ENCODE measurements at regions not wholly inside any gene's neighbourhood (a gene's known extent, or its start where the extent isn't known, plus 50 kb on each side); places are given as distances from the start of the nearest gene placed in this dataset.
"Not testable (repeated sequence)": the region's sequence is repeated elsewhere in the genome, so short reads cannot be mapped to it uniquely, and the experiment has no call there.

DNA sequence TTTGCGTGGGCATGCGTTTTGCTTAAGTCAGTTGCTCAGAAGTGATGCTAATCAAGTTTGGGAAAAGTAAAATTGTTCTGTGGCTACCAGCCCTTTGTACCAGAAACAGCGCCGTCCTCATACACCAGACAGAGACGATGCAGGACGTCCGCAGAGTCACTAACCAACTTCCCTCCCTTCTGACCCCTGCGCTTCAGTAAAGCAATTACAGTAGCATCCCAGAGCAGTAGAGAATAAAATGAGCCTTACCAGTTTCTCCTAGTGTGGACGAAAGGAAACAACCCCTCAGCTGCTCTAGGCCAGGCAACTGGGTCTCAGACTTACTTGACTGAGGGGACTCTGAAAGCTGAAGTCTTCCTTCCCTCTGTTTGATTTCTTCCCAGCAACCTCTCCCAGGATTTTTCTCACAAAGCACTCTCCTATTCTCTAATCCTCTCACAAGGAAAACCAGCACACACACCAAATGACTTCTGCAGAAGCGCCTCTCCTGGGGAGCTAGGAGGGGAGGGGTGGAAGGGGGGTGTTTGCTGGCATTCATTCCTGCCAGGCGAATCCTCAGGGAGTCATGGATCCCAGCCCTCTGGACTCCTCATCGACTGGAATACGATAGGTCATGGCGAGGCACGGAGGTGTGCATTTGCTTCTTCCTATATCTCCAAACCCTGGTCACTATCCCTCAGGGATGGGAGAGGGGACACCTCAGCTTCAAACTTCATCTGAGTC, 56.0 kb upstream of the MID1 start:
- no peak for DNase-seq

DNA sequence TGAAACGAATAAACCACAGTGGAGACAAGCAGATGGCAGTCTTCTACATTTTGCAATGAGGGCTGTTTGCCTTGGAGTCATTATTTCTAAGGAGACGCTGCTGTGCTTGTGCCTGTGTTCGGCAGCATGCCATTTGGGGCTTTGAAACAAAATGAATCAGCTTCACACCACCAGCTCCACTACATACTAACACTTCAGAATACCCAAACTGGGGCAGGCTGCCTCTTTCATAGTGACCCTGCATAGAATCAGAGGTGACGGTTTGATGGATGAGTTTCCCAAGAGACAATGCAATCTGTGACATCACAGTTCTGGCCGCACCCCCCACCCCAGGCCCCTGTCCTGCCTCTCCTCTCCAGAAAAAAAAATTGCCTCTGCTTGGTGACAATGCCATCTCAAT, 57.1 kb upstream of the MID1 start:
- DNase-seq = no peak

DNA sequence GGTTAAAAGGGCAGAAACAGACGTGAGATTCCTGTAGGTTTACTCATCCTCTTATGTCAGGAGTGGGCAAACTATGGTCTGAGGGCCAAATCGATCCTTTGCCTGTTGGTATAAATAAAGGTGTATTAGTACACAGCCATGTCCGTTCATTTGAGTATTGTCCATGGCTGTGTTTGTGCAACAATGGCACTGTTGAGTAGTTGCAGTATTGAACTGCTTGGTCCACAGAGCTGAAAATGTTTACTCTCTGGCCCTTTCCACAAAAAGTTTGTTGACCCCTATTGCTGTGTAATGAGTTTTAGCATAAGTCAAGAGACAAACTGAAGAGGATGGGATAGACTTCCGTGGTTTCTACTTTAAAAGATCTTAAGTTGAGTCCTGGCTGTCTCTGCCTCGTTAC, 59.0 kb upstream of the MID1 start:
- no peak for DNase-seq

- no peak for DNase-seq
Observed at GRCh38 chrX:10681167-10681566, 60.8 kb upstream of the MID1 start.

- not testable (repeated sequence) for DNase-seq
Observed at GRCh38 chrX:10683631-10684030, 63.2 kb upstream of the MID1 start.

- DNase-seq = no peak
Observed at GRCh38 chrX:10685923-10686595, 65.7 kb upstream of the MID1 start.

- DNase-seq = not testable (repeated sequence)
Observed at GRCh38 chrX:10691751-10692150, 71.4 kb upstream of the MID1 start.

DNA sequence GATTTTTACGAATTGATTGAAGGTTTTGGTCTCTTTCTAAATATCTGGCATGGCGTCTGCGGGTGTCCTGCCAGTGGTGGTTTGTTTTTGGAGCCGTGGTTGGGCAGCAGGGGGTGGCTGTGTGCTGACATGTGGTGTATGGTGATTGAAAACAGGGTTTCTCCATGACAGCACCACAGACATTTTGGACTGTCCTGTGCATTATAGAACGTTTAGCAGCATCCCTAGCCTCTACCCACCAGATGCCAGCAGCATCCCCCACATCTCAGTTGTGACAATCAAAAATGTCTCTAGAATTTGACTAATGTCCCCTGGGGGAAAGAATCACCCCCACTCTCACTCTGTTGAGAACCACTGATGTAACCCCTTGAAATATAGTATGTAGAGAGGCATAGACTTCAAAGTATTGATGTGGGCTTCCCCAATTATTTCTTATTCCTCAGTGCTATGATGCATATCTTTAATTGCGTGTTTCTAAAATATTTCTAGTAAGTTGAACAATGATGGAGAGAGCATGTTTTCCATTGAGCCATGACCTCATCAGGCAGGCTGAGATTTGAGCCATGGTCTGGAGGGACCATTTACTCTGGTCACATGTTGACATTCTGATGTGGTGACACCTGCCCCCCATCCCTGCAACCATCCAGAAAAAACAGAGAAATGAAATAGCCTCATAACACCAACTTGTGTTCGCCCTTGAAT, 77.4 kb upstream of the MID1 start:
- DNase-seq = no peak

DNA sequence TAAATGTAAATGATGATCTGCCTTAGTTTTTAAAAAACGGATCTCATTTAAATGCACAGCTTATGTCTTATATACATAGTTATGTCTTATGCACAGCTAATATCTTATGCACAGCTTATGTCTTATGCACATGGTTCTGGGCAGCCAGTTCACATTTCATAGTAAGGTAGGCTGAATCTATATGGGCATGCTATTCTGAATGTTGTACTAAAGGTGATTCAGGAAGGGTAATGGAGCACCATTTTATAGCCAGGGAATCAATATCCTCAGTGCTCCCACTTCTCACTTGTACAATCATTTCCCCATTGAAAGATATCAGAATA, 77.9 kb upstream of the MID1 start:
- no peak for DNase-seq

DNA sequence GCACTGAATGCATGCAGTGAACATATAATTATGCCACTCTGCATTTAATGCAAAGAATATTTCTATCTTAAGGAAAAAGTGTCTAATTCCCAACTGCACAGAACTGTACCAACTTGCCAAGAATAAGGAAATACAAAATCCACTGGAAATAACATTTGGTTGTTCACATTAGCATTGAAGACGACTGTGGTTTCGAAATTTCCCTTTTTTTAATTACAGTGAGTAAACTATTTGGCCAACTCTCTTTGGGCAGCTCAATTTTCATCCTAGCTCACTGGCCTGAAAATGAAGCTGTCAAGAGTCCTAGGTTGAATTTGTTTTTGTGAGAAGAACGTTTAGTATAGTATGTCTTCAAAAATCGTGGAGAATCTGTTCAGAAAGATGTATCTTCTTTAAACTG, 81.6 kb upstream of the MID1 start:
- no peak for DNase-seq

GRCh38 chrX:10706342-10706741, 86.0 kb upstream of the MID1 start:
- DNase-seq = not testable (repeated sequence)

DNA sequence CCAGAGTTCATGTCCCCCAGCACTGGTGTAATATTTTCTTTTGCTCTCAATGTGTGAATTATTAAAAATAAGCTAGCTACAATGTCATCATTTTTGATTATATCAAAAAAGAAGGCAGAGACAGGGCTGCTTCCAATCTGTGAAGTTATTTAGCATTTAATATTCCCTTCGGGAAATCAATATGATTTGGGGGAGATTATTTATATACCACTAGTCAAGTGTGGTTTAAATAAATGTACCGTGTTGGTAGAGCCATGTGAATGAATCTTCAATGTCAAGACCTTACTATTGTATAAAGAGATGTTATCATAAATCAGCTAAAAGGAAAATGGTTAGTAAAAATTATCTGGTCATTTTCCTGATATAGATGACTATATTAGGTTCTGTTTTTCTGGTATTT, 87.4 kb upstream of the MID1 start:
- no peak for DNase-seq

- DNase-seq = no peak
Observed at GRCh38 chrX:10709276-10709675, 88.9 kb upstream of the MID1 start.

GRCh38 chrX:10714531-10714930, 94.1 kb upstream of the MID1 start:
- DNase-seq = no peak

DNA sequence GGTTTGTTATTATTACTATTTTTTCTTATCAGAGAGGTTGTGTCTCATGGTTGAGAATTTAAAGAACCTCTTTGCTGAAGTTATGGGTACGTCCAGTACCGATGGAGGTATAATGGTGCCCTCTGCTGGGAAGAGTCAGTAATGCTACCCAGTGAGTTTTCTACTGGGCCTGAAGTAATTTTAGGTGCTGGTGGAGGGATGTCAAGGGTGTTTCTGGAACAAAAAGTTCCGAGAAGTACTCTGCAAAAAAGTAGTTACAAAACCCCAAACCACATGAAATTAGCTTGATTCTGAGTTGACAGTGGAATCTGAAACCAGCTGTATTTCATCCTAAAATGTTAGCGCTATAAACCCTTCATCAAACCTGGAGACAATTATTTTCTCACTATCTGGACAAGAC, 102.5 kb upstream of the MID1 start:
- peak; percentile 45 for DNase-seq

- DNase-seq = peak; percentile 10
Observed at GRCh38 chrX:10725071-10725470, 104.7 kb upstream of the MID1 start.

- no peak for DNase-seq
Observed at GRCh38 chrX:10726647-10727046, 106.3 kb upstream of the MID1 start.

GRCh38 chrX:10728806-10729389, 108.5 kb upstream of the MID1 start:
- DNase-seq = no peak

DNA sequence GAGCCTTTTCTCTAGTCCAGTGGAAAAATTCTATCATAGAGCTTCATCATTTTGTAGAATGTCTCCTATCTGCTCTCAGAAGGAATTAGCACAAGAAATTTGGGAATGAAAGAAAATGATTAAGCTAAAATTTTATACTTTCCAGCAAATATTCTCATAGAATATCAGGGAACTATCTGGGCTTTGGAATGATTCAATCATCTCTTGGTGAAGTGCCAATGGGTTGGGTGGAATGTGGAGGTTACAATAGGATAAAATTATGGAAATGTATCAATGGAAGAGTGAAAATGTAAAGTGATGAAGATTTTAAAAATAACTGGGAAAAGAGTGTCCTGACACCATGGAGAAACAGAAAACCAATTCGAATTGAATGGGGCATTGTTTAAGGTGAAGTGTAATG, 119.0 kb upstream of the MID1 start:
- DNase-seq = no peak

DNA sequence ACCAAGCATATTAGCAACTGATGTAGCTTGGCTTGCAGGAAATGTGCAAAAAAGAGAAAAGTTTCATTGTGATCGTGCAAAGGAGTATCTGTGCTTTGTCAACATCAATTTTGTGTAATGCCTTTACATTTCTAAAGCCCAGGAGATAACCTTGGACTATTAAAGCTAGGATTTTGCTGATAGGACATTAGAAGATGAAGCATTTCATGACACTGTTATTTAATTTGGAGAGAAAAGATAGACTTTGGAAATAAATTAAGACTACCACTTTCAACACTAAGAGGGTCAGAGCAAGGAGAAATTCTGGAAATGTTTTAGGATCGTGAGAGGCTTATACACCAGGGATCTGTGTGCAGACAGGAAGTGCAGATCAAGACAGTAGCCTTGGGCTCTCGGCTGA, 120.6 kb upstream of the MID1 start:
- no peak for DNase-seq

- no peak for DNase-seq
Observed at GRCh38 chrX:10741550-10741949, 121.2 kb upstream of the MID1 start.

DNA sequence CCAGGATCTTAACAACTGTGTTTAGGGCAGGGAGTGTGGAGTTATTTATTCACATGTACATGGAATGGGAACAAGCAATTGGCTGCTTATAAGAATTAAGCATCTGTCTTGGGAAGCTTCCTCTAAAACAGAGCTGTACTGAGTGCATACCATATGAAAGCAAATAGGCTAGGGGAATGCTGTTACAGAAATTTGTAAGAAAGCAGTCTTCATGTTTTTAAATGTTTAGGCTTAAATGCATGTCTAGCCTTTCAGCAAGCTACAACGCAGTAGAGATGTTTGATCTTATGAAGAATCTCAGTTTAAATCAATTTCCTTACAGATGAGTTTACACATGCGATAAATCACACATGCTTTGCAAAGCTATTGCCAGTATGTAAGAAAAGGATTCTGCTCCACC, 123.1 kb upstream of the MID1 start:
- DNase-seq = no peak

DNA sequence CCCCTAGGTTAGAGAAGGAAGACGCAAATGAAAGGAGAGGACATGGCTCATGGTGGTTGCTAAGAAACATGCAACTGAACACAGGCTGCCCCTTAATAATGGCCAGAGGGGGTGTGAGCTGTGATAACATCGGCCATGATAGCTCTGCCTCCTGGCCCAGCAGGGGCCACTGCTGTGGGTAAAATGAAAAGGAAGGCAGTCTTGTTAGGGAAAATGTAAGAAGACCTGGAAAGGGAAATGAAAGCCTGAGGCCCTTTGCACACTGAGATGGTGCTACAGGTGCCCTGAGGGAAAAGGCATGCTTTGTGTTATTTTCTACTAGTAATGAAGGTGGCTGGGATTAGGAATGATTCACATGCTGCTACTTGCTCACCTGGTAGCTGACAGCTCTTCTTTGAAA, 123.6 kb upstream of the MID1 start:
- no peak for DNase-seq

GRCh38 chrX:10747975-10748374, 127.6 kb upstream of the MID1 start:
- no peak for DNase-seq

Data from hematopoietic multipotent progenitor cell treated with erythropoietin and hydrocortisone succinate and interleukin-3 and kit ligand, for 6 days (in vitro differentiated cells).